ENCODE measurements at regions not wholly inside any gene's neighbourhood (a gene's known extent, or its start where the extent isn't known, plus 50 kb on each side); places are given as distances from the start of the nearest gene placed in this dataset.
"Not testable (repeated sequence)": the region's sequence is repeated elsewhere in the genome, so short reads cannot be mapped to it uniquely, and the experiment has no call there.

- not testable (repeated sequence) for TF ChIP-seq CTCF, POLR2A, EP300 (IDR thresholded peaks at IDR 0.05)
Observed at GRCh38 chrX:51159378-51159777, 173.2 kb upstream of the NUDT10 start.
